ES-I3 (cell line): ENCODE measurements at regions not wholly inside any gene's neighbourhood (a gene's known extent, or its start where the extent isn't known, plus 50 kb on each side); places are given as distances from the start of the nearest gene placed in this dataset.

ENCODE experiments used
- H3K36me3 ChIP-seq: 2 replicates; pipeline ENCODE4 v1.6.1; 2013; ENCODE audit warnings: mild to moderate bottlenecking, low read length, control low read depth, moderate library complexity; ENCODE audit not compliant: insufficient read depth
- H3K4me1 ChIP-seq: 2 replicates; pipeline ENCODE4 v1.6.1; 2013; ENCODE audit warnings: mild to moderate bottlenecking, control low read depth, low read length; ENCODE audit not compliant: insufficient read depth
- H3K9ac ChIP-seq: 2 replicates; pipeline ENCODE4 v1.6.1; 2013; ENCODE audit warnings: low read depth, mild to moderate bottlenecking, low read length, moderate library complexity
- H3K9me3 ChIP-seq: 2 replicates; pipeline ENCODE4 v1.6.1; 2013; ENCODE audit warnings: mild to moderate bottlenecking, low read length, moderate library complexity; ENCODE audit not compliant: control insufficient read depth, insufficient read depth

DNA sequence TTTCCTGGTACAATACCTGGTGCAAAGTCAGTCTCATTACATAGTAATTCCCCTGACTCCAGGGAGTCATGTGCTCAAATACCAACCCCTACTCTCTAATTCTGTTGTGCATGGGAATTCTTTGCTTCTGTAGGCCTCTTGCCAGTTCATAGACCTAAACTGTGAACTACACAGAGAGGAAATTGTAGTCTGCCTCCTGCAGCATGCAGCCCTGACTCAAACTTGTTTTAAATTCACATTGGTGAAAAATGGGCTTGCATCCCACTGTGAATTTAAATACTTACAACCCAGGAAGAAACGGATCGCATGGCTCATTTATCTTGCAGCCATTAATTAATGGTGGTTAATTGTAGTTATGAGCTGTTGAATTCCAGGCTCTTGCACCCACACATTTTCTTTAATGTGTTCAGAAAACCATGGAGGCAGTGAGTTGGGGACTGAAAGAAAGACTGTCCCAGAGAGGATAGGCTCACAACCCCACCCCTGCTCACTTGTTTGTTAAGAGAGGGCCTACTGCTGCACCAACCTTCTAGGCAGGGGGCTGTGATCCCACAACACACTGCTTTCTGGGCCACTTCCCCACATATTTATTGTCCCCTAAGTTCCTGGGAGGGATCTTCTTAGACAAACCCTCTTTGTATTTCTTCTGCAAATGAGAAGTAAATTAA lies 579.1 kb downstream of the DHX35 start:
- H3K4me1 ChIP-seq, result no peaks in the 10 kb centered on the region

DNA sequence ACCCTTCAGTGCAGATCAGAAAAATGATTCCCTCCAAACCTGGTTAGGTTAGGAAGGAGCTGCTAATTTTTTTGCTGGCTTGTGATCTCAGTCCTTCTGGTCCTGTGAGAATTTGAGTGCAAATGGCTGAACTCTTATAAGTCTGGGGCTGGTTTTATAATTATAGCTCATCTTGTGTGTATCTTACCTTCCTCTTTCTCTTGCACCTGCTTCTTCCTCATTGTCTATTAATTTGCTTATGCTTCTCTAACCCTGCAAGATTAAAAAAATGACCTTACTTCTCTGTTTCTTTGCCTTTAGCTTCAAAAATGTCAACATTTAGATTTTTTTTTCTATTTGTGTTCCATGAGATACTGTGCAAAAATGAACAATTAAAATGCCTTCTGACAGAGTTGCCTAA lies 576.2 kb downstream of the DHX35 start:
- Histone ChIP-seq H3K9me3 (peaks cover 3% of the 10 kb centered on the region; the same call in 1 of the 2 replicates), H3K9ac (no peak overlapping the region), H3K36me3 (no peaks in the 10 kb centered on the region), H3K4me1 (no peaks in the 10 kb centered on the region)

More for the DNA sequence above, 579.1 kb downstream of the DHX35 start:
- Histone ChIP-seq H3K9me3 (no peaks in the 10 kb centered on the region), H3K36me3 (no peaks in the 10 kb centered on the region), H3K9ac (no peak overlapping the region)

DNA sequence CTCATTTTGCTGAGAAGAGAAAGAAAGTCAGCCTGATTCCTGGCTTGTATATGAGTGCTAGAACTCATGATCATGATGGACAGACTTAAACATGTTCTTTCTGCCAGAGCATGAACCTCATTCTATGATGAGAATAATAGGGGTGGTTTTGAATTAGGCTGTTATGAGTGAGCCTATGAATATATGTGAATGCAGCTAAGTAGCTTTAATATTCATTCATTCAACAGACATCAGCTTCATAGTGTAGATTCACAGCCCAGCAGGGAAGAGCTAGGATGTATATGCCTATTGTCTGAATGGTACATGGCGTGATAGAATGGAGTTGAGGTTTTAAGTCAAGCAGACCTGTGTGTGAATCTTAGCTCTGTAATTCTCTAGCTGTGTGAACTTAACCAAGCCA lies 573.2 kb downstream of the DHX35 start:
- no peak overlapping the region for H3K9ac ChIP-seq
- H3K36me3 ChIP-seq, result no peaks in the 10 kb centered on the region
- peaks cover 3% of the 10 kb centered on the region; the same call in 1 of the 2 replicates for H3K9me3 ChIP-seq
- no peaks in the 10 kb centered on the region for H3K4me1 ChIP-seq

DNA sequence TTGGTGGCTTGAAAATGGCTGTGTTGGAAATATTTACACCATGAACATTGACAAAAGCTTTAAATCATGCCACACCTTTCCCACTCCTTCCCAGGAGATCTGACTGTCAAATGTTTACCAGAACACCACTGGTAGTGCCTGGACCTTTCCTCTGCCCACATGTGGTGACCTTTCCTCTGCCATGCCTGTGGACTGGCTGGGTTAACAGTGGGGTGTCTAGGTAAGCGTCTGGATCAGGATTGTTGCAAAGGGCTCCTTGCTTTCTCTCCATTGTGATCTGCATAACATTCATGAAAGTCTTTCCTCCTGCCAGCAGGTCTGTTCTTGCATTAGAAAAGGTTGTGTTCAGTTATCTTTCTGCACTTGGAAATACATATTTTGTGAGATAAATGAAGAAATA lies 572.7 kb downstream of the DHX35 start:
- no peak overlapping the region for H3K9ac ChIP-seq
- H3K36me3 ChIP-seq, result no peaks in the 10 kb centered on the region
- peaks cover 3% of the 10 kb centered on the region; the same call in 1 of the 2 replicates for H3K9me3 ChIP-seq
- H3K4me1 ChIP-seq, result no peaks in the 10 kb centered on the region

DNA sequence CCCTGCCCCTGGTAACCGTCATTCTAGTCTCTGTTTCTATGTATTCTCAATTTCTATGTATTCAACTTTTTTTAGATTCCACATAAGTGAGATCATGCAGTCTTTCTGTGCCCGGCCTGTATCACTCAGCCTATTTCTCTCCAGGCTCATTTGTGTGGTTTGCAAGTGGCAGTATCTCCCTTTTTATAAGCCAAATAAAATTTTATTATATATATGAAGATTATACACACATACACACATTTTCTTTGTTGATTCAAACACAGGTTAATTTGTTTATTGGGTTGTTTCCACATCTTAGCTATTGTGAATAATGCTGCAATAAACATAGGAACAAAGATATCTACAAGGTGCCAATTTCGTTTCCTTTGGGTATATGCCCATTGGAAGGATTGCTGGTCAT lies 571.7 kb downstream of the DHX35 start:
- Histone ChIP-seq H3K4me1 (no peaks in the 10 kb centered on the region), H3K36me3 (no peaks in the 10 kb centered on the region), H3K9me3 (peaks cover 3% of the 10 kb centered on the region; the same call in 1 of the 2 replicates), H3K9ac (no peak overlapping the region)

DNA sequence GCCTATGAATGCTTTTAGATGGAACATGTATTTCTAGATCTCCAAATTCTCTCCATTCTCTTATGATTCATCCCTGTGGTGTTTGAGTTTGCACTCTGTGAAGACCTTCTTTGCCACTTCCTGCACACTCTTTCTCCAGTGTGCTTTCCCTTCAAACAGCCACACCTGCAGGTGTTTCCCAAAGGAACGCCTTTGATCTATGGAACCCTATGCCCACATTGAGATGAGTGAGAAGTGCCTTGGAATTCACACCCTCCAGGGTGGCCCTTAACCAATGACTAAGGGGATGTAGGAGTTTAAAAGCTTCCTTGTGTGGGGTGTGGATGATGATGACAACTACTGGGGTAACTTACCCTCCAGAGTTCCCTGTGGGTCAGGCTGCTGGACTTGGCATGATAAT lies 570.1 kb downstream of the DHX35 start:
- no peaks in the 10 kb centered on the region for H3K4me1 ChIP-seq
- no peak overlapping the region for H3K9ac ChIP-seq
- H3K36me3 ChIP-seq, result no peaks in the 10 kb centered on the region
- peaks cover 3% of the 10 kb centered on the region; the same call in 1 of the 2 replicates for H3K9me3 ChIP-seq

DNA sequence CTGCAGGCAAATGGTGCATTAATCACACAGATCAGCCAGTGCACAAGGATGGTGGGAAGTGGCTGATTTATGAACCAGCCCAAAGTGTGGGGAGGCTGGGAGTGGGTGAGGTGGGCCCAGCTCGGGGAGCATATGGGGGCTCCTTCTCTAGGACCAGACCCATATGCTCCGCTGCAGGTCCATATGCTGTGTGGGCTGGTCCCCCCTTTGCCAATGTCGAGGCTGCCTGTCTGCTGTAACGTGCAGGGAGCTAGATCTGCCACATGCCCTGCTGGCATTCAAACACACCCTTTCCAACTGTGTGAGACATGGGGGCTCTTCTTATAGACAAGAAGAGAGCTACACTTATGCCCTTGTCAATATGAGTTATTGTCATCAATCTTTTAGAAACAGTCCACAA lies 566.3 kb downstream of the DHX35 start:
- Histone ChIP-seq H3K9ac (no peak overlapping the region), H3K4me1 (no peaks in the 10 kb centered on the region; the same call in 1 of the 2 replicates), H3K9me3 (no peaks in the 10 kb centered on the region), H3K36me3 (no peaks in the 10 kb centered on the region)

DNA sequence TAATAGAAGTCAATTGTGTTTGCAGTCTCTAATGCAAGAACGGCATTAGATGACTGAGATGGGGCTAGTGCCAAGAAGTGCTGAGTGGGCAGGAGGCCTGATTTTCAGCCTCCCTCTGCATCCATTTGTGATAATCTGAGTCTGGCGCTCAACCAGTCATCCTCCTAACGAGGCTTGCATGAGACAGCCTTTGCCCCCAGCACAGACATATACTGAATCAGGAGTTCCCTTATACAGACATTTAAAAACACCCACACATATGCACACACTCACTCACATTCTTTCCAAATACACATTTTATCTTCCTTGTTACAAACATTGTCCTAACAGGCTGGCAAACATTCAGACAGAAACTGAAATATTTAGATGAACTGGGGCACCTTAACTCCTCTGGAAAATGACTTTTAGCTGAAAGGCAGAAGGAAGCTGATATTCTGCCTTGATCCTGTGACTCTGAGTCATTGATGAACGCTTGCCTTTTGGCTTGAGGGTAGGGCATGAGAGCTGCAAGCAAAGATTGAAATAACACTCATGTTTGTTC lies 562.3 kb downstream of the DHX35 start:
- Histone ChIP-seq H3K36me3 (no peaks in the 10 kb centered on the region), H3K9me3 (no peaks in the 10 kb centered on the region), H3K9ac (no peak overlapping the region)

DNA sequence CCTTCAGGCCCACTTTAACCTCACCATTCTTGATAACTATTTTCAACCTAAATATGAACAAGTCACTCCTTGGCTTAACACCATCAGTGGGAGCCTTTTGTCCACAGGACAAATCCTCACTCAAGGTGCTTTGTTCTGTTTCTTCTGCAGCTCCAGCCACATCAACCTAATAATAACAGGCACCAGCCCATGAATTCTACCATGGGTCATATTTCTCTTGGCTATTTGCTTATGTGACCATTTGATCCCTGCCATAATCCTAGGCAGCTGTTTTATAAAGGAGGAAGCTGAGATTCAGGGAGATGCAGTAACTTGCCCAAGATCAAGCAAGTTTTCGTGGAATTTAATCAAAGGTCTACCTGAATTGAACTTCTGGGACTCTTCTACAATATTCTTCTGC lies 561.3 kb downstream of the DHX35 start:
- Histone ChIP-seq H3K9me3 (no peaks in the 10 kb centered on the region), H3K9ac (no peak overlapping the region), H3K4me1 (no peaks in the 10 kb centered on the region; the same call in 1 of the 2 replicates), H3K36me3 (no peaks in the 10 kb centered on the region)

More for the DNA sequence above, 562.3 kb downstream of the DHX35 start:
- H3K4me1 ChIP-seq, result no peaks in the 10 kb centered on the region; the same call in 1 of the 2 replicates

DNA sequence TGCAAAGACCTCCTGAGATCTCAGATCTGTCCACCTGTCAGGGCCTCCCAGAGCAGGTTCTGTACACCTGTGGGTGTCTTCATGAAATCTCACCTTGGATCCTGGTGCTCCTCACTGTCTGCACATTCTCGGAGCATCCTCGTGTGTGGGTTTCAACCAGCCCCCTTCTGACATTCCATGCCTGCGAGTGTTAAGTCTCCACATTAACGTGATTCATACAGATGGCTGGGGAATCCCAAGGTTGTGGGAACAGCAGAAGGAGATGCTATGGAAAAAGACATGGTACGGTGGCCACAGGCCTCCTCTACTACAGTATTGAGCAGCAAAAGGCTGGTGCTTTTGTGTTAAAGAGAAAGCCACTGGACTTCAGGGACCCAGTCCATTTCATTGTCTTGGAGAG lies 556.5 kb downstream of the DHX35 start:
- Histone ChIP-seq H3K9ac (no peak overlapping the region), H3K9me3 (no peaks in the 10 kb centered on the region), H3K36me3 (no peaks in the 10 kb centered on the region), H3K4me1 (no peaks in the 10 kb centered on the region)

DNA sequence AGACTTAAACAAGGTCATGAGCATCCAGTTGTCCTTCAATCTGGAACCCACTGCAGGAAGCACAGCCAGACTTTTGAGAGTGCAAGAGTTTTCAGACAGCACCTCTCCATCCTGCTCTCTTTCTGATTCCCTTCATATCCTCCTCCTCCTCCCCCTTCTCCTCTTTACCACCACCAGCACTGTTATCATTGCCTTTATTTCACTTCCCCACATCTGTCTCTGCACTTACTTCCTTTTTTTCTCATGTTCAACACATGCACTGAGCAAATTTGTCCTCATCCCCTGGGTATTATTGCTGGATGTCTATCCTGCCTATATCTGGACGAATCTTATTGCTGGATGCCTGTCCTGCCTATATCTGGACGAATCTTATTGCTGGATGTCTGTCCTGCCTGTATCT lies 554.8 kb downstream of the DHX35 start:
- no peaks in the 10 kb centered on the region for H3K36me3 ChIP-seq
- no peaks in the 10 kb centered on the region for H3K9me3 ChIP-seq
- H3K9ac ChIP-seq, result no peak overlapping the region
- no peaks in the 10 kb centered on the region for H3K4me1 ChIP-seq

DNA sequence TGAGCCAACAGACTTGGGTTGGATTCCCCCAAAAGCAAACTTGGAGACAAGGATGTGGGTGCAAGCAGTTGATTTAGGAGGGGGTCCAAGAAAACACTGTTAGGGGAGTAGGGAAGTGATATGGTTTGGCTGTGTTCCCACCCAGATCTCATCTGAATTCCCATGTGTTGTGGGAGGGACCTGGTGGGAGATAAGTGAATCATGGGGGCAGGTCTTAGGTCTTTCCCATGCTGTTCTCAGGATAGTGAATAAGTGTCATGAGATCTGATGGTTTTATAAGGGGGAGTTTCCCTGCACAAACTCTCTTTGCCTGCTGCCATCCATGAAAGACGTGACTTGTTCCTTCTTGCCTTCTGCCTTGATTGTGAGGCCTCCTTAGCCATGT lies 542.6 kb downstream of the DHX35 start:
- H3K36me3 ChIP-seq, result no peaks in the 10 kb centered on the region
- no peaks in the 10 kb centered on the region for H3K9me3 ChIP-seq
- H3K4me1 ChIP-seq, result no peaks in the 10 kb centered on the region
- H3K9ac ChIP-seq, result no peak overlapping the region

DNA sequence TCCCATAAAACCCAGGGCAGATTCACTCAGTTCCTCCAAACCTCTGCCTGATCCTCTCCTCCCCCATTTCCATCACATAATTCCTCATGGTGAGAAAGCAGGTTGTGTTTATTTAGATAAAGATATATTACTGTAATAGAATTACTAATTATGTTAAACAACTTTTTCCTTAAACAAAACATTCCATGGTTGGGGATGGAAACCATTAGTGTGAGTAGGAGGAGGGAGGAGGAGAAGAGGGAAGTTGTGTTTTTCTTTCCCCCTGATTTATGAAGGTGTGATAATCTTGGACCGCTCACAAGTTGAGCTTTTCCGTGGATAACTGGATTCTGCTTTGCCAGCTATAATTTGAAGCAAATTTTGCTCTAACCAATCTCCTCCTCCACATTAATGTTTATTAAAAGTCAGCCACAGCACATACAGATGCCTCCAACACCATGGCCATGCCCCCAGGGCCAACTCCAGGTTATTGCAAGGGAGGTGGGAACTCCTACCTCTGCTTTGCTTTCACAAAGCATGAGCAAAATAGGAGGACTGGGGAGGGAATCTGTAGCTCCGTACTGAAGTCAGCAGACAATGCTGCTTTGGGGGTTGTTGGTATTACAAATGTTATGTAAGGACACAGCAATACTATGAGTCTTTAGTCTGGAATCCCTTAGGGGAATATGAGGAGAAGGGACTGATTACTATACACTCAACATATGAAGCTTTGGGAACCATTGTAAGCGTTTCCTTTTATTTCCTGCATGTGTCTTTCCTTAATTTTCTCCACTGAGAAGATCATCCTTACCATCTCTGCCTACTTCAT lies 542.0 kb downstream of the DHX35 start:
- H3K9ac ChIP-seq, result no peak overlapping the region
- no peaks in the 10 kb centered on the region for H3K36me3 ChIP-seq

DNA sequence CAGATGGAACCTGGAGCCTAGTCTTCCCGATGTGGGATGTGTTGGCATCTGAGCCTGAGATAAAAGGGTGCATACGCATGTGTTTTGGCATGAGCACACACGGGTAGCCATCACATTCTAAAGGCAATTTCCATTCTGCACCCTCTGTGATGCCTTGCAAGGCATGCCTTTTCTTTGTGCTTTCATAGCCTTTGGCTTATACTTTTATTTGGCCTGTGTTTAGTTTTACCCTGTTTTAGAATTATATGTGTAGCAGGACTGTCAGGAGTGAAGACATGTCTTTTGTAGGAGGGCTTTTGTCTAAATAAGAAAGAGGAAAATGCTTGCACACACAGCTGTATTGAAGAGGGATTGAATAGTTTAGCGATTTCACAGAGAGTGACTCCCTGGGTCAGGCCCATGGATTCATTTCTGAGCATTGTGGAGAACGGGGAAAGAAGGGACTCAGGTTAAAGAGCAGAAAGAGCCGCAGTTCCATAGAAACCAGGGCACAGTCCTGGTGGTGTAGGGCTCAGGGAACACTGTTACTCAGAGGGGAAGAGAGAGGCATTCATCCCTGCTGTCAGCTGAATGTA lies 530.2 kb downstream of the DHX35 start:
- Histone ChIP-seq H3K4me1 (no peaks in the 10 kb centered on the region), H3K9me3 (no peaks in the 10 kb centered on the region), H3K9ac (no peak overlapping the region), H3K36me3 (no peaks in the 10 kb centered on the region)

More for the DNA sequence above, 542.0 kb downstream of the DHX35 start:
- Histone ChIP-seq H3K9me3 (no peaks in the 10 kb centered on the region), H3K4me1 (no peaks in the 10 kb centered on the region)
